ENCODE measurements at regions not wholly inside any gene's neighbourhood (a gene's known extent, or its start where the extent isn't known, plus 50 kb on each side); places are given as distances from the start of the nearest gene placed in this dataset.

DNA sequence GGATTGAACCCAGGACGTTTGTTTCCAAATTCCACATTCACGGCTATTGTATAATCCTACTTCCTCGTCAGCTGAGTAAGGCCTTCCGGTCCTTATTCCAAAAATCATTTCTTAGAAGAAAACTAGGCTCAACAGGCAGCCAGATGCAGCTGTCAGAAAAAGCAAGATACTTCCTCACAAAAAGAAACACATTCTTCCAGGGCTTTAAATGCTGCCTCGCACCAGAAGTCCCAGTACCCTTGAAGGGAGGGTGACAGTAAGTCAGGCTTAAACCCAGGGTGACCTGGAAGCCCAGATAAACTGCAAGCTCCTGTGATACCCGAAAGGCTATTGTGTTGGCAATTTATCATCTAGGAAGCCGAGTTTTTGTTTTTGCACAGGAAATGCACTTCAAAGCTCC, 414.0 kb downstream of the NFIB start:
- Mint-ChIP-seq H3K27ac (no peak overlapping the region), H3K9me3 (peaks cover 0 to 15% (median 0%) of the 10 kb centered on the region in 9 donors), H3K4me3 (no peak overlapping the region), H3K27me3 (peaks cover 0 to 4% (median 0%) of the 10 kb centered on the region in 5 donors), H3K36me3 (no peaks in the 10 kb centered on the region), H3K4me1 (no peaks in the 10 kb centered on the region)
- DNase-seq (no peak), ATAC-seq (no peak)
- POLR2A ChIA-PET = no interaction called here

DNA sequence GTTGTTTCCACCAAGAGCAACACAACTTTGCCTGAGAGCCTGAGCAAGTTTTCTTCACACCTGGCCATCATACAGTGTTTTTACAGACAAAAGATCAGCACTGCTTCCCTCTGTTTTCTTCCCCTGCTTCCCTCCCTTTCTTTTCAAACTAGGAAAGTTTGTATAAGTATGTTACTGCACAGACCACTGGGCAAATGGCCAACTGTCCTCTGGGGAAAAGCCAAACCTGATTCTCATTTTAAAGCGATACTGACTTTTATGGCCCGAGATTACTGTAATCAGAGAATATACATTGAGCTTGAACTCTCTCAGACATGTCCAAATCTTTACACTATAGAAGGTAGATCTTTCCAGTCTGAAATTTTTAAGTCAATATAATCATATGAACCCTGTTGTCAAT, 415.0 kb downstream of the NFIB start:
- ATAC-seq = no peak
- Mint-ChIP-seq H3K27me3 (peaks cover 0 to 4% (median 0%) of the 10 kb centered on the region in 5 donors), H3K36me3 (no peaks in the 10 kb centered on the region), H3K4me3 (no peak overlapping the region), H3K27ac (no peak overlapping the region), H3K4me1 (no peaks in the 10 kb centered on the region), H3K9me3 (peaks cover 0 to 15% (median 0%) of the 10 kb centered on the region in 9 donors)
- no peak for DNase-seq
- POLR2A ChIA-PET = no interaction called here

DNA sequence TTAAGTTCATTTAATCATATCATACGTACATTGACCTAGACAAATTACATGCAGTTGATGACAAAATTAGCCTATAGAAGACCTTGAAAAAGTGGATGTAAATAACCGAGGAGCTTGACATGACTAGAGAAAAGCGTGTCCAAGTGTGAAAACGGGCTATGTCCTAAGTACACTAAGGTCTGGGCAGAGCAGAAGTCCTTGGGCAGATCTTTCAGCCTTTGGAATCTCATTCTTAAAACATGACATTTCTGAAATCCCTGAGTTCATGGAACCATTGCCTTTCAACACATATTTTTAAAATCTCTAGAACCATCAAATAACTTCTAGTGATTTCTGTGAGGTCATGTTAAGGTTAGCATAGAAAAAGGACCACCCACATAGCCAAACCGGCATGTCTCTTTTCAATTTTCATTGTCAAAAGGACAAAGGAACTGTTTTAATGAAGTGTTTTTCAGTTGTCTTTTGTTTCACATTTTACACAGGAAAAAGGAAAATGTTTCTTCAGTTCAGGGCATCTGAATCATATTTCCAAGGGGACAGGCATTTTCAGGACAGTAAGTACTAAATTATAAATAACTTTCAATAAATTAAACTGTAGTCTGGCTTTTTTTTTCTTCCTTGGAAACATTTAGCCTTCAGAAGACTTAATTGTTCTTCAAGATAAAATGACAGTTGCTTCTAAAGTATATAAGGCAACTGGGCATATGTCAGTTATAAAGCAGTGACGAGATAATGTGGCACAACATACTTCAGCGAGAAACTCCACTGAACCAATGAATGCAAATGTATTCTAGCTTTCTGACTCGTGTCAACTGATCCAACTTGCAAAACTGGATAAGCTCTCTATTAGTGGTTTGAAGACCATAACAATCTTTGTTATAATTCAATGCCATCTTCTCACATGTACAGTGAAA, 416.8 kb downstream of the NFIB start:
- H3K27me3 Mint-ChIP-seq = peaks cover 0 to 2% (median 0%) of the 10 kb centered on the region in 5 donors
- POLR2A ChIA-PET = no interaction called here
- no peak for ATAC-seq
- H3K9me3 Mint-ChIP-seq = peaks cover 0 to 15% (median 3%) of the 10 kb centered on the region in 9 donors
- no peak overlapping the region for H3K4me3 Mint-ChIP-seq
- no peak for DNase-seq
- no peaks in the 10 kb centered on the region for H3K4me1 Mint-ChIP-seq
- H3K36me3 Mint-ChIP-seq = no peaks in the 10 kb centered on the region
- H3K27ac Mint-ChIP-seq = no peak overlapping the region

DNA sequence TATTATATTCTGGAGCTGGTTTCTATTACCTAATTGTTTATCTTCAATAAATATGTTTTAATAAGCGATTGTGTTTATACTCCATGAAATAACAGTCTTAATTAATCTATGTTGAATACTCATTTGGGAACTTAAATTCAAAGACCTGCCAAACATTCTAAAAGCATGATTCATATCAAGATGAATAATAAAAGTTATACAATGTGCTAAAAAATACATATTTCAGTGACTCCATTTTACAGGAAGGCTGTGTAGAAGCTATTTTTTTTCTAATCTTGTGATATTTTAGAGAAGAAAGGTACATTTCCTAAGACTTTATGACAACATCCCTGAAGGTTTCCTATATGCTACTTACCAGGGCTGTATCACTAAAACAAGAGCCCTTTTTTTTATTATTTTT, 417.9 kb downstream of the NFIB start:
- peaks cover 0 to 18% (median 4%) of the 10 kb centered on the region in 9 donors for H3K9me3 Mint-ChIP-seq
- no peaks in the 10 kb centered on the region for H3K4me1 Mint-ChIP-seq
- DNase-seq (no peak), ATAC-seq (no peak)
- no peak overlapping the region for H3K4me3 Mint-ChIP-seq
- POLR2A ChIA-PET = no interaction called here
- H3K36me3 Mint-ChIP-seq = no peaks in the 10 kb centered on the region
- H3K27ac Mint-ChIP-seq = no peak overlapping the region
- H3K27me3 Mint-ChIP-seq = no peaks in the 10 kb centered on the region

DNA sequence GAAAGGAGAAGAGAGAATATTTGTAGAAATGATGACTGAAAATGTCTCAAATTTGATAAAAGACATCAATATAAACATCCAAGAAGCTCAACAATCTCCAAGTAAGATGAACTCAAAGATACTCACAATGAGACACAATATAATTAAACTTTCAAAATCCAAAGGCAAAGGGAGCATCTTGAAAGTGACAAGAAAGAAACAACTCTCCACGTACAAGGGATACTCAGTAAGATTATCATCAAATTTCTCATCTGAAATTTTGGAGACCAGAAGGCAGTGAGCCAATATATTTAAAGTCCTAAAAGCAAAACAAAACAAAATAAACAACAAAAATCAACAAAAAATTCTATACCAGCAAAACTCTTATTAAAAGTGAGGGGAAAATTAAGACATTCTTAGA, 428.7 kb downstream of the NFIB start:
- peaks cover 16 to 44% (median 21%) of the 10 kb centered on the region in 9 donors for H3K9me3 Mint-ChIP-seq
- H3K27ac Mint-ChIP-seq = no peak overlapping the region
- H3K4me1 Mint-ChIP-seq = no peaks in the 10 kb centered on the region
- H3K36me3 Mint-ChIP-seq = peaks cover 0 to 6% (median 0%) of the 10 kb centered on the region in 3 donors
- DNase-seq (no peak), ATAC-seq (no peak)
- POLR2A ChIA-PET = no interaction called here
- no peaks in the 10 kb centered on the region for H3K27me3 Mint-ChIP-seq
- H3K4me3 Mint-ChIP-seq = no peak overlapping the region

DNA sequence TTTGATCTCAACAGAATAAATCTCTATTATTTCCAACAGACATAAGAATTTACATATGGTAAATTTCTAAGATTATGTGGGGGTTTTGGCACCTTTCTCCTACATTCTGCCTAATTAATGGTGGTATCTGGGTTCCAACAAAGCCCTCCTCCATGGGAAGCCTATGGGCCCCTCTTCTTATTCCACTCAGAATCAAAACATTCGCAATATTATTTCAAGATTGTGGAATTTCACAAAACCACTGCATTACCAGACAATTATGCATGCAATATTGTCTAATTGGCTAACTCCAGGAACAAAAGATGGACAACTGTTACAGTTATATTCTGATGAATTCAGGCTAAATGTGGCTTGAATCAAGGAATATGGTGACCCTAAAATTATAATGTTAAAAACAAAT, 434.0 kb downstream of the NFIB start:
- POLR2A ChIA-PET = no interaction called here
- Mint-ChIP-seq H3K4me1 (no peaks in the 10 kb centered on the region), H3K27ac (no peak overlapping the region), H3K4me3 (no peak overlapping the region), H3K36me3 (peaks cover 0 to 3% (median 0%) of the 10 kb centered on the region in 3 donors), H3K27me3 (peaks cover 0 to 8% (median 2%) of the 10 kb centered on the region in 5 donors), H3K9me3 (peaks cover 8 to 42% (median 18%) of the 10 kb centered on the region in 9 donors)
- ATAC-seq = no peak
- DNase-seq = no peak

DNA sequence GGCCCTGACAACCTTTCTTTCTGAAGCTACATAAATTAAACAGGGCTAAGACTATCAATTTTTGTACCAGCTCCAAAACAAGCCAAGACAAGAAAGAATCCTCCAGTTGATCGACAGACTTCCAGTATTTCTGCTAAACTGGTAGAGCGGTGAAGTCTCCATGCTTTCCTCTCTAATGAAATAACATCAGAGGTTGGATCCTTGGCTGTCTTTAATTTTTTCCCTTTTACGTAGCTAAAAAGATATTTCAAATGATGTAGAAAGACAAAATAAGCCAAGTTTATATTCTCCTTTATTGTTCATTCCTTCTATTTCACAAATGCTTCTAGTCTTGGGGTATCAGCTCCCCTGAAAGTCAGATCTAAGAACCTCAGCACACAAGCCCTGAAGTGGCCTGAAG, 434.9 kb downstream of the NFIB start:
- H3K9me3 Mint-ChIP-seq = peaks cover 6 to 43% (median 17%) of the 10 kb centered on the region in 9 donors
- no peak overlapping the region for H3K4me3 Mint-ChIP-seq
- no peak for DNase-seq
- POLR2A ChIA-PET = no interaction called here
- H3K36me3 Mint-ChIP-seq = no peaks in the 10 kb centered on the region
- peaks cover 0 to 8% (median 2%) of the 10 kb centered on the region in 5 donors for H3K27me3 Mint-ChIP-seq
- ATAC-seq = no peak
- H3K4me1 Mint-ChIP-seq = no peaks in the 10 kb centered on the region
- H3K27ac Mint-ChIP-seq = no peak overlapping the region

DNA sequence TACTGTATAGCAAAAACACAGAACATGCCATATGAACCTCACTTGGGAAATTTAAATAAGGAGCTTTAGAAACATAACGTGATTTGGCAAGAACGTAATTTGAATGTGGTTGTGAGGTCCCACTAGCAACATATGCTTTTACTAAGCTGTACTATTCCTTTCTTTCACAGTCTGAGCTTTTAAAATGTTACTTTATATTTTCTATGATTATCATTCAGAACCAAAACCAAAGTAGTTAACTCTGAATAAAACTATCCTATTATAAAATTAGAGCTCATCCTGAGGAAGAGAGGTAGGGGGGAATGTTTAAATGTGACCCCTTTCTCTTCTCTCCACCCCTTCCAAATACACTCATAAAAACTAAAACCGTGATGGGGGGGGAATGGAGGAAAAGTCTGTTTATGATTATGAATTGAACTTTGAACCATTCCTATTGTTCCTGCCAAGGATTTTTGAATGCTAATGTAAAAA, 435.7 kb downstream of the NFIB start:
- POLR2A ChIA-PET = no interaction called here
- ATAC-seq = no peak
- no peak overlapping the region for H3K4me3 Mint-ChIP-seq
- H3K9me3 Mint-ChIP-seq = peaks cover 4 to 43% (median 18%) of the 10 kb centered on the region in 9 donors
- no peak overlapping the region for H3K27ac Mint-ChIP-seq
- peaks cover 0 to 8% (median 2%) of the 10 kb centered on the region in 5 donors for H3K27me3 Mint-ChIP-seq
- no peak for DNase-seq
- no peaks in the 10 kb centered on the region for H3K4me1 Mint-ChIP-seq
- peaks cover 0 to 1% (median 0%) of the 10 kb centered on the region in 3 donors for H3K36me3 Mint-ChIP-seq

DNA sequence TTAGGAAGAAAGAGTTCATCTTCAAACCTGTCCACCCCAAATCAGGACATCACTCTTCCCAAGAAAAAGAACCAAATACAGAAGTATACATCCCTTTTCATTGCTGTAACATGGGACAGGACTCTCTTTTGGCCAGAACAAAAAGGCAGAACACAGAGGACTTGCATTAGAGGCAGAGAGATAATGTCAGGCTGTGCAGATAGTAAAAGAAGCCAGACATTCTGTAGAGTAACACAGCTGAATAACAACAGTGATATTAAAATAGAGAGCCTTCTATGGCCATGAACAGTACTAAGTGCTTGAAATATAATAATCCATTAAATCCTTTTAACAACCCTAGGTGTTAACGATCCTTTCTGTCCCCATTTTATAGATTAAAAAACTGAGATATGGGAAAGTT, 437.2 kb downstream of the NFIB start:
- H3K36me3 Mint-ChIP-seq = peaks cover 0 to 4% (median 0%) of the 10 kb centered on the region in 3 donors
- H3K27ac Mint-ChIP-seq = no peak overlapping the region
- peaks cover 3 to 41% (median 13%) of the 10 kb centered on the region in 9 donors for H3K9me3 Mint-ChIP-seq
- H3K4me1 Mint-ChIP-seq = no peaks in the 10 kb centered on the region
- peaks cover 0 to 8% (median 2%) of the 10 kb centered on the region in 5 donors for H3K27me3 Mint-ChIP-seq
- H3K4me3 Mint-ChIP-seq = no peak overlapping the region
- POLR2A ChIA-PET = no interaction called here
- DNase-seq (no peak), ATAC-seq (no peak)

DNA sequence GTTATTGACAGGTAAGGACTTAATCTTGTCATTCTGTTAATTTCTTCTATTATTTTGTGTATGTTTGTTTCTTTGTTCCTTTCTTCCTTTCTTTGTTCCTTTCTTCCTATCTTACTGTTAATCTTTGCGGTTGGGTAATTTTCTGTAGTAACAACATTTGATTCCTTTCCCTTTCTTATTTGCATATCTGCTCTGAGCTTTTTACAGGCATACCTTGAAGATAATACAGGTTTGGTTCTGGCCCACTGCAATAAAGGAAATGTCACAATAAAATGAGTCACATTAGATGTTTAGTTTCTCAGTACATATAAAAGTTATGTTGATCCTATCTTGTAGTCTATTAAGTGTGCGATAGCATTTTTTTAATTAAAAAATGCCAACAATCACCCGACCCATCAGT, 440.7 kb downstream of the NFIB start:
- POLR2A ChIA-PET = no interaction called here
- Mint-ChIP-seq H3K4me1 (no peaks in the 10 kb centered on the region), H3K36me3 (peaks cover 0 to 4% (median 0%) of the 10 kb centered on the region in 3 donors), H3K9me3 (peaks cover 5 to 52% (median 14%) of the 10 kb centered on the region in 9 donors), H3K27me3 (peaks cover 0 to 8% (median 2%) of the 10 kb centered on the region in 5 donors), H3K27ac (no peak overlapping the region), H3K4me3 (no peak overlapping the region)
- DNase-seq (no peak), ATAC-seq (no peak)

DNA sequence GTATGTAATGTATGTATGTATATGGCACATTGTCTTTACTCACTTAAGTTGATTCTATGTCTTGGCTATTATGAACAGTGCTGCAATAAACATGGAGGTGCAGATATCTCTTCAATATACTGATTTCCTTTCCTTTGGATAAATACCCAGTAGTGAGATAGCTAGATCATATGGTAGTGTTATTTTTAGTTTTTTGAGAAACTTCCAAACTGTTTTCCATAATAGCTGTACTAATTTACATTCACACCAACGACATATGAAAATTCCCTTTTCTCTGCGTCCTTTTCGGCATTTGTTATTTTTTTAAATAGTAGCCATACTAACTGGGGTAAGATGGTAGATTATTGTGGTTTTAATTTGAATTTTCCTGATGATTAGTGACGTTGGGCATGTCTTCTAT, 445.6 kb downstream of the NFIB start:
- no peak overlapping the region for H3K4me3 Mint-ChIP-seq
- ATAC-seq = no peak
- H3K4me1 Mint-ChIP-seq = no peaks in the 10 kb centered on the region
- H3K27ac Mint-ChIP-seq = no peak overlapping the region
- DNase-seq = no peak
- POLR2A ChIA-PET = interaction anchor here (0.6 kb wide), 1 partner anchor 707 kb away, joined by 3 read pairs; no protein-coding TSS in a partner anchor
- H3K9me3 Mint-ChIP-seq = peaks cover 2 to 22% (median 6%) of the 10 kb centered on the region in 9 donors
- H3K27me3 Mint-ChIP-seq = no peaks in the 10 kb centered on the region
- H3K36me3 Mint-ChIP-seq = peaks cover 0 to 3% (median 0%) of the 10 kb centered on the region in 3 donors

DNA sequence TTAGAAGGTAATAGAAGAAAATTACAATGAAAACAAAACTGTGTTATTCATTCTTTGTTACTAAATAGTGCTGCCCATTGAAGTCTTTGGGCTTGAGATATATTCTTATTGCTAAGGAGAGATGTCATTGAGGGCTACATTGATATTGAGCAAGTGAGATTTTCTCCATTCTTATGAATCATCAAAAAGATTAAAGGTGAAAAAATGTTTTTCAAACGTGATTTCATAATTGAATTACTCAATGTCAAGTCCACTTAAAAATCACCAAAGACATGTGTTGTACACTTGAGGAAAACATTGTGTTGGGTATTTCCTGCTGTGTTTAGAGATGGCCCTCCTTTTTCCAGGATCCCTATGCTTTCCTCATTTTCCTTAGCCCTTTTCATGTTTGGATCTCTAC, 448.1 kb downstream of the NFIB start:
- DNase-seq (no peak), ATAC-seq (no peak)
- H3K9me3 Mint-ChIP-seq = peaks cover 0 to 21% (median 3%) of the 10 kb centered on the region in 9 donors
- no peaks in the 10 kb centered on the region for H3K27me3 Mint-ChIP-seq
- POLR2A ChIA-PET = no interaction called here
- H3K4me1 Mint-ChIP-seq = no peaks in the 10 kb centered on the region
- no peak overlapping the region for H3K27ac Mint-ChIP-seq
- H3K4me3 Mint-ChIP-seq = no peak overlapping the region
- no peaks in the 10 kb centered on the region for H3K36me3 Mint-ChIP-seq

DNA sequence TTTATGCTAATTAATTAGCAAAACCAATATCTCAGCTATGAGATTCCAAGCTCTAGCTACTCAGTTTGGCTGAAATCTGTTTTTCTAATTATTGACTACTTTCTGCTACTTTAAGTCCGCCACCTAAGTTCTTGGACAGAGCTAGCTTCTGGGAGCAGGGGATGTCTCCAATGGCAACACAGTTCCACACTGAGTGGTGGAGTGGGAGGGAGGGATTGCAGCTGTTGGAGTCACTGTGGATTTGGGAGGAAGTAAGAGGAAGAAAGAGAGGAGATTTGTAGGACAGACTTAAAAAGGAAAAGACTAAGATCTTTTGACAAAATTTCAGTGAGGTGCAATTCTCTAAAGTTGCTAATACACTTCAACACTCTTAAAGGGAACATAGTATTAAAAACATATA, 450.8 kb downstream of the NFIB start:
- no peaks in the 10 kb centered on the region for H3K27me3 Mint-ChIP-seq

More for the DNA sequence above, 450.8 kb downstream of the NFIB start:
- H3K4me1 Mint-ChIP-seq = no peaks in the 10 kb centered on the region
- no peak overlapping the region for H3K4me3 Mint-ChIP-seq
- H3K27ac Mint-ChIP-seq = no peak overlapping the region
- no peaks in the 10 kb centered on the region for H3K36me3 Mint-ChIP-seq
- POLR2A ChIA-PET = no interaction called here
- peaks cover 0 to 26% (median 0%) of the 10 kb centered on the region in 9 donors for H3K9me3 Mint-ChIP-seq
- DNase-seq (no peak), ATAC-seq (no peak)

Data from naive thymus-derived CD8-positive, alpha-beta T cell (primary cell).